A673 (cell line): ENCODE measurements at regions not wholly inside any gene's neighbourhood (a gene's known extent, or its start where the extent isn't known, plus 50 kb on each side); places are given as distances from the start of the nearest gene placed in this dataset.

Experiments used
- EZH2 ChIP-seq: fragments of 200-600 bp; sonication (generic); IDR thresholded peaks from 2 replicates; pipeline ENCODE4 v1.6.1; 2017; ENCODE audit warnings: borderline replicate concordance, low read depth, mild to moderate bottlenecking, mixed read lengths, antibody characterized with exemption, low read length; ENCODE audit not compliant: poor library complexity, severe bottlenecking
- TF ChIP-seq, protein P1 (sequence below): fragments of 300-800, 200-600 bp; sonication (generic); conservative IDR thresholded peaks from 2 replicates; pipeline ENCODE4 v1.5.1; 2017; ENCODE audit warnings: low read depth, mild to moderate bottlenecking, antibody characterized with exemption, low read length, moderate library complexity, mixed read lengths

GRCh38 chr19:30729451-30729850, 357.3 kb downstream of the ZNF536 start:
- TF ChIP-seq, protein P1, sequence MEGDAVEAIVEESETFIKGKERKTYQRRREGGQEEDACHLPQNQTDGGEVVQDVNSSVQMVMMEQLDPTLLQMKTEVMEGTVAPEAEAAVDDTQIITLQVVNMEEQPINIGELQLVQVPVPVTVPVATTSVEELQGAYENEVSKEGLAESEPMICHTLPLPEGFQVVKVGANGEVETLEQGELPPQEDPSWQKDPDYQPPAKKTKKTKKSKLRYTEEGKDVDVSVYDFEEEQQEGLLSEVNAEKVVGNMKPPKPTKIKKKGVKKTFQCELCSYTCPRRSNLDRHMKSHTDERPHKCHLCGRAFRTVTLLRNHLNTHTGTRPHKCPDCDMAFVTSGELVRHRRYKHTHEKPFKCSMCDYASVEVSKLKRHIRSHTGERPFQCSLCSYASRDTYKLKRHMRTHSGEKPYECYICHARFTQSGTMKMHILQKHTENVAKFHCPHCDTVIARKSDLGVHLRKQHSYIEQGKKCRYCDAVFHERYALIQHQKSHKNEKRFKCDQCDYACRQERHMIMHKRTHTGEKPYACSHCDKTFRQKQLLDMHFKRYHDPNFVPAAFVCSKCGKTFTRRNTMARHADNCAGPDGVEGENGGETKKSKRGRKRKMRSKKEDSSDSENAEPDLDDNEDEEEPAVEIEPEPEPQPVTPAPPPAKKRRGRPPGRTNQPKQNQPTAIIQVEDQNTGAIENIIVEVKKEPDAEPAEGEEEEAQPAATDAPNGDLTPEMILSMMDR: no peak
- TF ChIP-seq EZH2: no peak
